ENCODE measurements at regions not wholly inside any gene's neighbourhood (a gene's known extent, or its start where the extent isn't known, plus 50 kb on each side); places are given as distances from the start of the nearest gene placed in this dataset.

DNA sequence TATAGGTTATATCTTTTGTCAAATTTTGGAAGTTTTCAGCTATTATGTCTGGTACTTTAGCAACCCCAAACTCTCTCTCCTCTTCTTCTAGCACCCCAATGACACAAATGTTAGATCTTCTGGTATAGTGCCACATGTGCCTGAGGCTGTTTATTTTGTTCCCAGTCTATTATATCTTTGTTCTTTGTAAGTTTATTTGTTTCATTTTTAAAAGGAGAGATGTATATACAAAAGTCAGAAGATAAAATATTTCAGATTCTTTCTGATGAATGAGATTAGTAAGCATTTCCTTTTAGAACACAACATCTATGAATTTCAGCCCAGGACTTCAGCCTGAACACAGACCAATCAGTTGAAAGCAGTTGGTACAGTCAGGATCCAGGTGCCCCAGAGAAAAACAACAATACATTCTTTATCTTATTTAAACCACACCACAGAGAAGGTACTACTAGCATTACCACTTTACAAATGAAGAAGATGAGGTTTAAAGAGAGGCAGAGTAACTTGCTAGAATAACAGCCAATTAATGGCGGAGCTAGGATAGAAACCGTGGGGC is 114.1 kb upstream of the BTG1 start:
- ChIA-PET CTCF (interaction anchor here (0.7 to 1.2 kb wide), 2 partner anchors 16 to 21 kb away, joined by 3 read pairs; no protein-coding TSS in a partner anchor), POLR2A (interaction anchor here (0.6 to 1.5 kb wide), 3 partner anchors 11 to 28 kb away, joined by 3 to 5 read pairs (median 3); no protein-coding TSS in a partner anchor)
- H3K27ac Mint-ChIP-seq (ENCODE audit: low read depth, unreplicated experiment) = no peak overlapping the region
- H3K4me1 Mint-ChIP-seq (ENCODE audit: insufficient read depth, unreplicated experiment) = no peaks in the 10 kb centered on the region
- peaks cover 7% of the 10 kb centered on the region for H3K9me3 Mint-ChIP-seq (ENCODE audit: unreplicated experiment)
- BruUV-seq (replicated peaks) = no TSS peak
- H3K36me3 Mint-ChIP-seq (ENCODE audit: insufficient read depth, unreplicated experiment) = no peaks in the 10 kb centered on the region
- intact Hi-C loops (cut with micrococcal nuclease) = no loop called here
- H3K27me3 Mint-ChIP-seq (ENCODE audit: insufficient read depth, unreplicated experiment) = no peaks in the 10 kb centered on the region
- H3K4me3 Mint-ChIP-seq (ENCODE audit: unreplicated experiment) = no peak overlapping the region
- TF ChIP-seq, protein P1, sequence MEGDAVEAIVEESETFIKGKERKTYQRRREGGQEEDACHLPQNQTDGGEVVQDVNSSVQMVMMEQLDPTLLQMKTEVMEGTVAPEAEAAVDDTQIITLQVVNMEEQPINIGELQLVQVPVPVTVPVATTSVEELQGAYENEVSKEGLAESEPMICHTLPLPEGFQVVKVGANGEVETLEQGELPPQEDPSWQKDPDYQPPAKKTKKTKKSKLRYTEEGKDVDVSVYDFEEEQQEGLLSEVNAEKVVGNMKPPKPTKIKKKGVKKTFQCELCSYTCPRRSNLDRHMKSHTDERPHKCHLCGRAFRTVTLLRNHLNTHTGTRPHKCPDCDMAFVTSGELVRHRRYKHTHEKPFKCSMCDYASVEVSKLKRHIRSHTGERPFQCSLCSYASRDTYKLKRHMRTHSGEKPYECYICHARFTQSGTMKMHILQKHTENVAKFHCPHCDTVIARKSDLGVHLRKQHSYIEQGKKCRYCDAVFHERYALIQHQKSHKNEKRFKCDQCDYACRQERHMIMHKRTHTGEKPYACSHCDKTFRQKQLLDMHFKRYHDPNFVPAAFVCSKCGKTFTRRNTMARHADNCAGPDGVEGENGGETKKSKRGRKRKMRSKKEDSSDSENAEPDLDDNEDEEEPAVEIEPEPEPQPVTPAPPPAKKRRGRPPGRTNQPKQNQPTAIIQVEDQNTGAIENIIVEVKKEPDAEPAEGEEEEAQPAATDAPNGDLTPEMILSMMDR (IDR thresholded peaks at IDR 0.05; ENCODE audit: unreplicated experiment) = no peak
- no peak for DNase-seq (ENCODE audit: unreplicated experiment)

DNA sequence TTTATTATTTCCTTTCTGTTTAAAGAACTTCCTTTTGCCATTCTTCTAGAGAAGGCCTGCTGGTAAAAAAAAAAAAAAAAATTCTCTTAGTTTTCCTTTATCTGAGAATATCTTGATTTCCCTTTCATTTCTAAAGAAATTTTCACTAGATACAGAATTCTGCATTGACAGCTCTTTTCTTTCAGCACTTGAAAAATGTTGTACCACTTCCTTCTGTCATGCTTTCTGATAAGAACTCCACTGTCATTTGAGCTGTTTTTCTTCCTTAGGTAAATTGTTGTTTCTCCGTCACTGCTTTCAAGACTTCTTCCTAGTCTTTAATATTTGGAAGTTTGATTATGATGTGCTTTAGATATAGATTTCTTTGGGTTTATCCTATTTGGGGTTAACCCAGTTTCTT is 113.6 kb upstream of the BTG1 start:
- peaks cover 7% of the 10 kb centered on the region for H3K9me3 Mint-ChIP-seq (ENCODE audit: unreplicated experiment)
- no peak overlapping the region for H3K27ac Mint-ChIP-seq (ENCODE audit: low read depth, unreplicated experiment)
- H3K36me3 Mint-ChIP-seq (ENCODE audit: insufficient read depth, unreplicated experiment) = no peaks in the 10 kb centered on the region
- CTCF ChIA-PET = interaction anchor here (0.7 kb wide), 1 partner anchor 21 kb away, joined by 3 read pairs; no protein-coding TSS in a partner anchor
- H3K4me1 Mint-ChIP-seq (ENCODE audit: insufficient read depth, unreplicated experiment) = no peaks in the 10 kb centered on the region
- no peak for DNase-seq (ENCODE audit: unreplicated experiment)
- no peaks in the 10 kb centered on the region for H3K27me3 Mint-ChIP-seq (ENCODE audit: insufficient read depth, unreplicated experiment)
- TF ChIP-seq, protein P1 (IDR thresholded peaks at IDR 0.05; ENCODE audit: unreplicated experiment) = no peak
- BruUV-seq (replicated peaks) = no TSS peak
- POLR2A ChIA-PET = interaction anchor here (0.6 to 1.5 kb wide), 2 partner anchors 13 to 29 kb away, joined by 3 to 5 read pairs; no protein-coding TSS in a partner anchor
- intact Hi-C loops (cut with micrococcal nuclease) = no loop called here
- no peak overlapping the region for H3K4me3 Mint-ChIP-seq (ENCODE audit: unreplicated experiment)

DNA sequence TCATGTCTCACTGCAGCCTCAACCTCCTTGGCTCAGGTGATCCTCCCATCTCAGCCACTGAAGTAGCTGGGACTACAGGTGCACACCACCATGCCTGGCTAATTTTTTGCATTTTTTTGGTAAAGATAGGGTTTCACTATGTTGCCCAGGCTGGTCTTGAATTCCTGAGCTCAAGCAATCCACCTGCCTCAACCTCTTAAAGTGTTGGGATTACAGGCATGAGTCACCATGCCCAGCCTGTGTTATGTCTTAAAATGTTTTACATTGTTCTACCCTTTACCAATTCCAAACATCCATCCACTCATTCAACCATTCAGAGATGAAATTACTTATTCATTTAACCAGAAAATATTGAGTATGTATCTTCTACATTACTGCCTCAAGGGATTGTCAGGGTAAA is 111.6 kb upstream of the BTG1 start:
- Mint-ChIP-seq H3K4me1 (ENCODE audit: insufficient read depth, unreplicated experiment) (no peaks in the 10 kb centered on the region), H3K4me3 (ENCODE audit: unreplicated experiment) (no peak overlapping the region), H3K9me3 (ENCODE audit: unreplicated experiment) (peaks cover 7% of the 10 kb centered on the region), H3K27me3 (ENCODE audit: insufficient read depth, unreplicated experiment) (no peaks in the 10 kb centered on the region), H3K27ac (ENCODE audit: low read depth, unreplicated experiment) (no peak overlapping the region), H3K36me3 (ENCODE audit: insufficient read depth, unreplicated experiment) (no peaks in the 10 kb centered on the region)
- ChIA-PET POLR2A (interaction anchor here (1.1 to 1.4 kb wide), 2 partner anchors 8 to 15 kb away, joined by 3 to 5 read pairs; no protein-coding TSS in a partner anchor), CTCF (interaction anchor here (0.6 to 0.8 kb wide), 2 partner anchors 160 to 314 kb away, joined by 3 to 4 read pairs; no protein-coding TSS in a partner anchor)
- intact Hi-C loops (cut with micrococcal nuclease) = no loop called here
- TF ChIP-seq, protein P1 (IDR thresholded peaks at IDR 0.05; ENCODE audit: unreplicated experiment) = no peak
- no TSS peak for BruUV-seq (replicated peaks)
- no peak for DNase-seq (ENCODE audit: unreplicated experiment)

DNA sequence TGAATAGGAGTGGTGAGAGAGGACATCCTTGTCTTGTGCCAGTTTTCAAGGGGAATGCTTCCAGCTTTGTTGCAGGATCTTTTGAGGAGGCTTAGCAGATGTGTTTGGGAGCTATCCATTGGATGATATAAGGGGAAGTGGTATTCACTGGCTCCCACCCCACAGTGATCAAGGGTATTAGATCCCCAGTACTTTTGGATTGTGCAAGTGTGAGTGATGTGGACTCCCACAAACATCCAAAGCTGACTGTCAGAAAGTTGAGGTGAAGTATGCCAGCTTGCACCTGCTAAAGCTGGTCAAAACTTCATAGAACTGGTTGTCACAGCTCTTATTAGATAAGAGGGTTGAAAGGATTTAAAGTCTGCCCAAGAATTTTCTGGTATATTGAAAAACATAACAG is 110.1 kb upstream of the BTG1 start:
- Mint-ChIP-seq H3K4me1 (ENCODE audit: insufficient read depth, unreplicated experiment) (no peaks in the 10 kb centered on the region), H3K27ac (ENCODE audit: low read depth, unreplicated experiment) (no peak overlapping the region), H3K4me3 (ENCODE audit: unreplicated experiment) (no peak overlapping the region), H3K36me3 (ENCODE audit: insufficient read depth, unreplicated experiment) (no peaks in the 10 kb centered on the region), H3K27me3 (ENCODE audit: insufficient read depth, unreplicated experiment) (no peaks in the 10 kb centered on the region), H3K9me3 (ENCODE audit: unreplicated experiment) (peaks cover 7% of the 10 kb centered on the region)
- TF ChIP-seq, protein P1 (IDR thresholded peaks at IDR 0.05; ENCODE audit: unreplicated experiment) = no peak
- ChIA-PET POLR2A (interaction anchor here (0.6 to 1.4 kb wide), 2 partner anchors 9 to 142 kb away, joined by 3 to 5 read pairs; no protein-coding TSS in a partner anchor), CTCF (interaction anchor here (0.7 kb wide), 1 partner anchor 582 kb away, joined by 4 read pairs; no protein-coding TSS in a partner anchor)
- BruUV-seq (replicated peaks) = no TSS peak
- intact Hi-C loops (cut with micrococcal nuclease) = no loop called here
- no peak for DNase-seq (ENCODE audit: unreplicated experiment)

Data from MCF 10A (cell line).